C4-2B (cell line): ENCODE measurements at regions not wholly inside any gene's neighbourhood (a gene's known extent, or its start where the extent isn't known, plus 50 kb on each side); places are given as distances from the start of the nearest gene placed in this dataset.
"Not testable (repeated sequence)": the region's sequence is repeated elsewhere in the genome, so short reads cannot be mapped to it uniquely, and the experiment has no call there.

Source experiments
- H3K27ac ChIP-seq: fragments of 450-650 bp; 2 replicates; pipeline ENCODE4 v1.5.1; 2017
- ZFX ChIP-seq: fragments of 450-650 bp; IDR thresholded peaks from 2 replicates; pipeline ENCODE4 v1.6.1; 2017
- TF ChIP-seq, protein P1 (sequence below): fragments of 450-650 bp; conservative IDR thresholded peaks from 2 replicates; pipeline ENCODE4 v1.5.1; 2017; ENCODE audit warnings: mild to moderate bottlenecking

DNA sequence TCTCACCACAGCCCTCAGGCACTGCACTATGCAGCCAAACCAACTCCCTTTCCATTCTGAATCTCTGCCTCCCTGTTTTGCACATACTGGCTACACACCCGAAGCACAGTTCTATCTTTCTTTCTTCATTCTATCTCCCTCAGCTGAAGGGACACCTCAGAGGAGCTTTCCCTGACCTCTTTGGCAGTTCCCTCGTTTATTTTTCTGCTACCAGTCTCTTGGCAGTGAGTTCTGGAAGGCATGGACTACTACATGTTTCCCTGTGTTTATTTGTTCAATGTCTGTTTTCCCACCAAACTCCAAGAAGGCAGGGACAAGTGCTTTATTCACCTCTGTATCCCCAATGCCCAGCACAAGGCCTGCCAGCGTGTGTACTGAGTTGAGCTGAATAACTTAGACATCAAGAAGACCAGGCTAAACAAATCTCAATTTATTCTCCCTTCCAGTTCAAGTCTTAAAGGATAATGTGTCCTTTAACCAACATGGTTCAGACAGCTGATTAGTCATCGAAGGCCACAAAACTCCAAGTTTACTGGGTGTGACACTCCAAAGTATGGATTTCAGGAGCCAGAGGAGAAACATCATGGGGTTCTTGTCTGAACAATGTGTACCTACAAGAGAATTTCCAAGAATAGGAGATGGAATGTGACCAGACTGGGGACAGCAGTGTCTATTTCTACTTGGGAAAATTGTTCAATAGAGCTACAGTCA is 260.1 kb upstream of the CTNNB1 start:
- no peak for TF ChIP-seq ZFX
- TF ChIP-seq, protein P1, sequence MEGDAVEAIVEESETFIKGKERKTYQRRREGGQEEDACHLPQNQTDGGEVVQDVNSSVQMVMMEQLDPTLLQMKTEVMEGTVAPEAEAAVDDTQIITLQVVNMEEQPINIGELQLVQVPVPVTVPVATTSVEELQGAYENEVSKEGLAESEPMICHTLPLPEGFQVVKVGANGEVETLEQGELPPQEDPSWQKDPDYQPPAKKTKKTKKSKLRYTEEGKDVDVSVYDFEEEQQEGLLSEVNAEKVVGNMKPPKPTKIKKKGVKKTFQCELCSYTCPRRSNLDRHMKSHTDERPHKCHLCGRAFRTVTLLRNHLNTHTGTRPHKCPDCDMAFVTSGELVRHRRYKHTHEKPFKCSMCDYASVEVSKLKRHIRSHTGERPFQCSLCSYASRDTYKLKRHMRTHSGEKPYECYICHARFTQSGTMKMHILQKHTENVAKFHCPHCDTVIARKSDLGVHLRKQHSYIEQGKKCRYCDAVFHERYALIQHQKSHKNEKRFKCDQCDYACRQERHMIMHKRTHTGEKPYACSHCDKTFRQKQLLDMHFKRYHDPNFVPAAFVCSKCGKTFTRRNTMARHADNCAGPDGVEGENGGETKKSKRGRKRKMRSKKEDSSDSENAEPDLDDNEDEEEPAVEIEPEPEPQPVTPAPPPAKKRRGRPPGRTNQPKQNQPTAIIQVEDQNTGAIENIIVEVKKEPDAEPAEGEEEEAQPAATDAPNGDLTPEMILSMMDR = no peak
- no peak overlapping the region for H3K27ac ChIP-seq

GRCh38 chr3:40939741-40940130 is 259.6 kb upstream of the CTNNB1 start:
- TF ChIP-seq, protein P1 = no peak
- no peak for TF ChIP-seq ZFX
- H3K27ac ChIP-seq = no peak overlapping the region

DNA sequence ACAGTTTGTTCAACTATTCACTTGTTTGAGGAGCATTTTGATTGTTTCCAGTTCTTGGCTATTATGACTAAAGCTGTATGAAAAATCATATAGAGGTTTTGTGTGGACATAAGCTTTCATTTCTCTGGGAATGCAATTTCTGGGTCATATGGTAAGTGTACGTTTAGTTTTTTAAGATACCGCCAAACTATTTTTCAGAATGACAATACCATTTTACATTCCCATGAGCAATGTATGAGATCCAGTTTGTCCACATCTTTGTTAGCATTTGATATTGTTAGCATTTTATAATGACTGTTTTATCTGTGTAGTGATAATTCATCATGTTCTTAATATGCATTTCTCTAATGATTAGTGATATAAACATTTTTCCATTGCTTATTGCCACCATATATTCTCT is 258.7 kb upstream of the CTNNB1 start:
- TF ChIP-seq ZFX = no peak
- TF ChIP-seq, protein P1 = no peak
- no peak overlapping the region for H3K27ac ChIP-seq

DNA sequence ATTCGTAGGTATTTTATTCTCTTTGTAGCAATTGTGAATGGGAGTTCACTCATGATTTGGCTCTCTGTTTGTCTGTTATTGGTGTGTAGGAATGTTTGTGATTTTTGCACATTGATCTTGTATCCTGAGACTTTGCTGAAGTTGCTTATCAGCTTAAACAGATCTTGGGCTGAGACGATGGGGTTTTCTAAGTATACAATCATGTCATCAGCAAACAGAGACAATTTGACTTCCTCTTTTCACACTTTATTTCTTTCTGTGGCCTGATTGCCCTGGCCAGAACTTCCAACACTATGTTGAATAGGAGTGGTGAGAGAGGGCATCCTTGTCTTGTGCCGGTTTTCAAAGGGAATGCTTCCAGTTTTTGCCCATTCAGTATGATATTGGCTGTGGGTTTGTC is 252.3 kb upstream of the CTNNB1 start:
- H3K27ac ChIP-seq = not testable (repeated sequence)

GRCh38 chr3:40949347-40949746 is 250.0 kb upstream of the CTNNB1 start:
- not testable (repeated sequence) for H3K27ac ChIP-seq

- TF ChIP-seq, protein P1 = no peak
- no peak for TF ChIP-seq ZFX
- H3K27ac ChIP-seq = no peak overlapping the region
Measured at GRCh38 chr3:40951636-40952035, 247.7 kb upstream of the CTNNB1 start.

GRCh38 chr3:40961104-40961857 is 238.0 kb upstream of the CTNNB1 start:
- TF ChIP-seq ZFX = no peak
- TF ChIP-seq, protein P1 = no peak
- H3K27ac ChIP-seq = no peak overlapping the region

DNA sequence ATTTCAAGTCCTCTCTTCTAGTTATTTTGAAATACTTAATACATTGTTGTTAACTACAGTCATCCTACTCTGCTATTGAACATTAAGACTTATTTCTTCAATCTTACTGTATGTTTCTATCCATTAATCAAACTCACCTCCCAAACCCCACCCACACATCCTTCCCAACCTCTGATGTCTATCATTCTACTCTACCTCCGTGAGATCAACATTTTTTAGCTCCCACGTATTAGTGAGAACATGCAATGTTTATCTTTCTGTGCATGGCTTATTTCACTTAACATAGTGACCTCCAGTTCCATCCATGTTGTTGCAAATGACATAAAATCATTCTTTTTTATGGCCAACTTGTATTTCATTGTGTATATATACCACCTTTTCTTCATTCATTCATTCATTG is 236.6 kb upstream of the CTNNB1 start:
- H3K27ac ChIP-seq = no peak overlapping the region
- no peak for TF ChIP-seq ZFX
- TF ChIP-seq, protein P1 = no peak
